22Rv1 (cell line): ENCODE measurements at regions not wholly inside any gene's neighbourhood (a gene's known extent, or its start where the extent isn't known, plus 50 kb on each side); places are given as distances from the start of the nearest gene placed in this dataset.

ENCODE experiments used
- H3K27ac ChIP-seq: fragments of 450-650 bp; 2 replicates; pipeline ENCODE4 v1.5.1; 2017
- CTCF ChIP-seq: fragments of 450-650 bp; IDR thresholded peaks from 2 replicates; pipeline ENCODE4 v1.5.1; 2017; ENCODE audit warnings: mild to moderate bottlenecking
- ZFX ChIP-seq: fragments of 450-650 bp; IDR thresholded peaks from 2 replicates; pipeline ENCODE4 v1.6.1; 2017; ENCODE audit warnings: antibody characterized with exemption, borderline replicate concordance

- H3K27ac ChIP-seq, result no peak overlapping the region
- TF ChIP-seq CTCF (no peak), ZFX (no peak)
These were observed 61.6 kb upstream of the SLC45A1 start for GRCh38 chr1:8256321-8256720.

- H3K27ac ChIP-seq, result no peak overlapping the region
- no peak for TF ChIP-seq ZFX
- TF ChIP-seq CTCF, result no peak
These were observed 62.2 kb upstream of the SLC45A1 start for GRCh38 chr1:8255712-8256111.

- no peak overlapping the region for H3K27ac ChIP-seq
- TF ChIP-seq CTCF, result no peak
- no peak for TF ChIP-seq ZFX
These were observed 65.5 kb upstream of the SLC45A1 start for GRCh38 chr1:8252266-8252951.

- H3K27ac ChIP-seq, result no peak overlapping the region
- no peak for TF ChIP-seq CTCF
- TF ChIP-seq ZFX, result no peak
These were observed 66.3 kb upstream of the SLC45A1 start for GRCh38 chr1:8251635-8252034.

- no peak for TF ChIP-seq ZFX
- H3K27ac ChIP-seq, result no peak overlapping the region
These were observed 68.1 kb upstream of the SLC45A1 start for GRCh38 chr1:8249838-8250237.

GRCh38 chr1:8247811-8248436 lies 70.0 kb upstream of the SLC45A1 start:
- no peak overlapping the region for H3K27ac ChIP-seq
- no peak for TF ChIP-seq ZFX
- TF ChIP-seq CTCF, result no peak

GRCh38 chr1:8244304-8244703 lies 73.6 kb upstream of the SLC45A1 start:
- TF ChIP-seq CTCF (no peak), ZFX (no peak)
- no peak overlapping the region for H3K27ac ChIP-seq

- no peak overlapping the region for H3K27ac ChIP-seq
- TF ChIP-seq ZFX, result no peak
- no peak for TF ChIP-seq CTCF
These were observed 75.4 kb upstream of the SLC45A1 start for GRCh38 chr1:8242498-8242897.
